ENCODE measurements at regions not wholly inside any gene's neighbourhood (a gene's known extent, or its start where the extent isn't known, plus 50 kb on each side); places are given as distances from the start of the nearest gene placed in this dataset.

DNA sequence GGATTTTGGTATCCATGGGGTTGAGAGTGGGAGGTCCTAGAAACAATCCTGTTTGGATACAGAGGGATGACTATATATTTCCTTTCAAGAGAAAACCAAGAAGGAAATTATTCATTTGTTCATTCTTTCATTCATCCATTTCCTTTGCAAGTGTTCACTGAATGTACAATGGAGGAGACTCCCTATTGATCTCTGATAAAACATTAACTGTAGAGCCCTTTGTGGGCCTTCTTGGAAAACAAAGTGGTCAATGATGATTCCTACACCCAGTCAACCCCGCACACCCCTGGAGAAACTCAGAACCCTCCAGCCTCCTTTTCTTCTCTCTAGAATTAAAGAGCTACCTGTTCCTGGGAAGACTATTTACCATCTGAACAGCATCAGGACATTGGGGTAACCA lies 247.3 kb downstream of the AUH start:
- H3K9ac ChIP-seq (ENCODE audit: low read length) = no peak overlapping the region
- DNase-seq = no peak
- no peak overlapping the region for H3K27ac ChIP-seq (ENCODE audit: low read length)
- ChIA-PET POLR2A (ENCODE audit: unreplicated experiment) (no interaction called here), CTCF (no interaction called here)
- H3F3A ChIP-seq (ENCODE audit: low read length, unreplicated experiment) = no peaks in the 10 kb centered on the region
- no peak for TF ChIP-seq CTCF (conservative IDR thresholded peaks at IDR 0.05; ENCODE audit: low read depth, low read length)
- no peak for TF ChIP-seq EZH2 (IDR thresholded peaks at IDR 0.05; ENCODE audit: low read length, unreplicated experiment)
- TF ChIP-seq EZH2phosphoT487 (IDR thresholded peaks at IDR 0.05; ENCODE audit: borderline replicate concordance, low read length) = no peak
- H4K20me1 ChIP-seq (ENCODE audit: low read length) = no peaks in the 10 kb centered on the region
- H3K9me2 ChIP-seq (replicated peaks; ENCODE audit: low read length) = no peaks in the 10 kb centered on the region
- intact Hi-C loops (cut with micrococcal nuclease) = no loop called here
- no peak overlapping the region for H3K4me3 ChIP-seq (ENCODE audit: low read length)
- H3K27me3 ChIP-seq (ENCODE audit: low read length) = no peaks in the 10 kb centered on the region
- no peak for ATAC-seq
- peaks cover 10% of the 10 kb centered on the region for H3K4me1 ChIP-seq (ENCODE audit: insufficient read depth, low read length)
- H3K9me3 ChIP-seq (ENCODE audit: low read length) = no peaks in the 10 kb centered on the region
- H3K36me3 ChIP-seq (ENCODE audit: low read depth, low read length) = no peaks in the 10 kb centered on the region
- no peak overlapping the region for H3K4me2 ChIP-seq (ENCODE audit: low read length)
- H2AFZ ChIP-seq (ENCODE audit: low read length) = no peak overlapping the region
- BruUV-seq (replicated peaks) = no TSS peak
- H3K79me2 ChIP-seq (ENCODE audit: low read length) = no peaks in the 10 kb centered on the region

DNA sequence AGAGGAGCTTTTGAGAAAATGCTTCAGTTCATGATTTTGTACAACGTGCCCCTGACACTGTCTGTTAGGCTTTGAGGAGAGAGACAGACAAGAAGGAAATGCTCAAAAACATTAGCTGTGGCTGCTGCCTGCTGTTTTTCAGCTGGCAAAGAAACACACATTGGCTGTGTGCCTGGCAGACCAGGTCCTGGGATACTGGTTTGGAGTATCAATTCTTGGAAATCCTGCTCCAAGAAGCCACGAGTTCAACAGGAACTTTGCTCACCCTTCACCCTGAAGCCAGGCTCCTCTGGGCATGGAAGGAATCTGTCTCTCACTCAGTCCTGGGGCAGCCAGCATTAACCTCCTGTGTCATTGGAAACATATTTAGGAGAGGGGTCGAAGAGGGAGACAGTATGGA lies 245.5 kb downstream of the AUH start:
- no peaks in the 10 kb centered on the region for H3K9me3 ChIP-seq (ENCODE audit: low read length)
- no peak overlapping the region for H3K27ac ChIP-seq (ENCODE audit: low read length)
- H3K27me3 ChIP-seq (ENCODE audit: low read length) = no peaks in the 10 kb centered on the region
- no peaks in the 10 kb centered on the region for H3F3A ChIP-seq (ENCODE audit: low read length, unreplicated experiment)
- H3K4me3 ChIP-seq (ENCODE audit: low read length) = no peak overlapping the region
- H3K4me1 ChIP-seq (ENCODE audit: insufficient read depth, low read length) = peaks cover 23% of the 10 kb centered on the region
- BruUV-seq (replicated peaks) = no TSS peak
- CTCF ChIA-PET = no interaction called here
- intact Hi-C loops (cut with micrococcal nuclease) = loop anchor here (5.0 kb wide), 1 partner anchor 46 kb away; no protein-coding TSS in a partner anchor
- H3K4me2 ChIP-seq (ENCODE audit: low read length) = no peak overlapping the region
- DNase-seq (no peak), ATAC-seq (no peak)
- POLR2A ChIA-PET (ENCODE audit: unreplicated experiment) = no interaction called here
- H3K9me2 ChIP-seq (replicated peaks; ENCODE audit: low read length) = no peaks in the 10 kb centered on the region
- H3K79me2 ChIP-seq (ENCODE audit: low read length) = no peaks in the 10 kb centered on the region
- no peak overlapping the region for H2AFZ ChIP-seq (ENCODE audit: low read length)
- no peak overlapping the region for H3K9ac ChIP-seq (ENCODE audit: low read length)
- H4K20me1 ChIP-seq (ENCODE audit: low read length) = no peaks in the 10 kb centered on the region
- no peaks in the 10 kb centered on the region for H3K36me3 ChIP-seq (ENCODE audit: low read depth, low read length)
- TF ChIP-seq EZH2phosphoT487 (IDR thresholded peaks at IDR 0.05; ENCODE audit: borderline replicate concordance, low read length) = no peak
- TF ChIP-seq EZH2 (IDR thresholded peaks at IDR 0.05; ENCODE audit: low read length, unreplicated experiment) = no peak
- TF ChIP-seq CTCF (conservative IDR thresholded peaks at IDR 0.05; ENCODE audit: low read depth, low read length) = no peak

DNA sequence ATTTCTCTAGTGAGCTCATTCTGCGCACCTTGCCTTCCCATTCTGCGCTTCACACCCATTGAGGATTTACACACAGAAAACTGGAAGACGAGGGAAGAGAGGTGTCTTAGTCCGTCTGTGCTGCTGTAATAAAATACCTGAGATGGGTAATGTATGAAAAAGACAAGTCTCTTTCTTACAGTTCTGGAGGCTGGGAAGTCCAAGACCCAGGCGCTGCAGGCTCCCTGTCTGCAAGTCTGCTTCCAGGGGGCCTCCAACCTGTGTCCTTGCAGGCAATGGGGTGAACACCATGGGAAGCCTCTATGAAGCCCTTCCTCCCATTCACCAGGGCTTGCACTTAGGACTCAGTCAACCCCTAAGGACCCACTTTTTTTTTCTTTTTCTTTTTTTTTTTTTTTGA lies 245.0 kb downstream of the AUH start:
- H3K27me3 ChIP-seq (ENCODE audit: low read length) = no peaks in the 10 kb centered on the region
- TF ChIP-seq CTCF (conservative IDR thresholded peaks at IDR 0.05; ENCODE audit: low read depth, low read length) (no peak), EZH2 (IDR thresholded peaks at IDR 0.05; ENCODE audit: low read length, unreplicated experiment) (no peak), EZH2phosphoT487 (IDR thresholded peaks at IDR 0.05; ENCODE audit: borderline replicate concordance, low read length) (no peak)
- H3K36me3 ChIP-seq (ENCODE audit: low read depth, low read length) = no peaks in the 10 kb centered on the region
- DNase-seq (no peak), ATAC-seq (no peak)
- no TSS peak for BruUV-seq (replicated peaks)
- CTCF ChIA-PET = no interaction called here
- no peaks in the 10 kb centered on the region for H4K20me1 ChIP-seq (ENCODE audit: low read length)
- H3K4me1 ChIP-seq (ENCODE audit: insufficient read depth, low read length) = peaks cover 23% of the 10 kb centered on the region
- intact Hi-C loops (cut with micrococcal nuclease) = loop anchor here (5.0 kb wide), 1 partner anchor 46 kb away; no protein-coding TSS in a partner anchor
- H3K4me3 ChIP-seq (ENCODE audit: low read length) = no peak overlapping the region
- H2AFZ ChIP-seq (ENCODE audit: low read length) = no peak overlapping the region
- no peaks in the 10 kb centered on the region for H3K9me3 ChIP-seq (ENCODE audit: low read length)
- POLR2A ChIA-PET (ENCODE audit: unreplicated experiment) = no interaction called here
- no peak overlapping the region for H3K4me2 ChIP-seq (ENCODE audit: low read length)
- no peaks in the 10 kb centered on the region for H3F3A ChIP-seq (ENCODE audit: low read length, unreplicated experiment)
- no peaks in the 10 kb centered on the region for H3K79me2 ChIP-seq (ENCODE audit: low read length)
- no peaks in the 10 kb centered on the region for H3K9me2 ChIP-seq (replicated peaks; ENCODE audit: low read length)
- no peak overlapping the region for H3K27ac ChIP-seq (ENCODE audit: low read length)
- no peak overlapping the region for H3K9ac ChIP-seq (ENCODE audit: low read length)

Data from PC-3 (cell line).